Left lung (tissue), 4 donors: ENCODE measurements at regions not wholly inside any gene's neighbourhood (a gene's known extent, or its start where the extent isn't known, plus 50 kb on each side); places are given as distances from the start of the nearest gene placed in this dataset.

Experiments
- ATAC-seq: fragments of 200-7000 bp; cut with Tn5 transposase; one replicate; pipeline ENCODE4 v1.9.1; 2020; ENCODE audit warnings: moderate library complexity
- DNase-seq, 4 donors: peaks; one replicate each; pipeline ENCODE4 v3.0.0-alpha.2; 2013 to 2020
- H3K27ac ChIP-seq, 2 donors: fragments of 200-600 bp; sonication (generic) in 1 of 2; one replicate each; pipeline versions ENCODE4 v1.5.0 to v1.8.0; 2020 to 2021
- H3K27me3 ChIP-seq, 2 donors: fragments of 200-600 bp; sonication (generic) in 1 of 2; one replicate each; pipeline versions ENCODE4 v1.5.0 to v1.8.0; 2020 to 2021
- H3K36me3 ChIP-seq, 2 donors: fragments of 200-600 bp; sonication (generic) in 1 of 2; one replicate each; pipeline versions ENCODE4 v1.5.0 to v1.8.0; 2020 to 2021
- H3K4me1 ChIP-seq, 2 donors: fragments of 200-600 bp; one replicate each; pipeline ENCODE4 v1.8.0; 2021
- H3K4me3 ChIP-seq, 2 donors: fragments of 200-600 bp; sonication (generic) in 1 of 2; one replicate each; pipeline versions ENCODE4 v1.5.0 to v1.8.0; 2020 to 2021; ENCODE audit warnings: mild to moderate bottlenecking in 1 of 2
- H3K9me3 ChIP-seq, 2 donors: fragments of 200-600 bp; sonication (generic) in 1 of 2; one replicate each; pipeline versions ENCODE4 v1.5.0 to v1.8.0; 2020 to 2021
- intact Hi-C, 2 donors: fragments of 100-400 bp; cut with DNase I; formaldehyde crosslinking; loops; one replicate each; pipeline versions ENCODE4 v1.11.2 to v1.14.2; 2022
- TF ChIP-seq, protein P1 (sequence below), 2 donors: fragments of 200-600 bp; sonication (generic) in 1 of 2; IDR thresholded peaks; one replicate each; pipeline versions ENCODE4 v1.5.0 to v1.8.0; 2021; ENCODE audit warnings: antibody characterized with exemption in 2 of 2
- donor health status: DM: no; HTN: yes; CAD: no.
- donor health status: DM: no; HTN: no; CAD: no.

DNA sequence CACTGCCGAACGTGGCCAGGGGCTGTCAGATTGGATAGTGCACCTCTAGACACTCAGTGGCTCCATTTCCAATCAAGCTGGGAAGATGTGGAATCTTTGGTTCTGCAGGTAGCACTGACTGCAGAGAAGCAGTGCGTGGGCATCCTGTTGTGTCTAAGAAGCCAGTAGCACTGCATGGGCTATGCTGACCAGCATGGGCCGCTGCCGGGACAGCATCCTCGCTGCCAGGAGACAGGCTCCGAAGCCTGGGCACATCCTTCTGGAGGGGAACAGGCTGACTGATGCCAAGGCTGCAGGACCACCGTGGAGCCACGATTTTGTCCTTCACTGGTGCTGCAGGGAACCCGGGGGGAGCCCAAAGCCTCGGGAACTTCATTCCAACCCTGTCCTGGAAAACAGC, 649.4 kb downstream of the NPHP4 start:
- DNase-seq, result no peak

DNA sequence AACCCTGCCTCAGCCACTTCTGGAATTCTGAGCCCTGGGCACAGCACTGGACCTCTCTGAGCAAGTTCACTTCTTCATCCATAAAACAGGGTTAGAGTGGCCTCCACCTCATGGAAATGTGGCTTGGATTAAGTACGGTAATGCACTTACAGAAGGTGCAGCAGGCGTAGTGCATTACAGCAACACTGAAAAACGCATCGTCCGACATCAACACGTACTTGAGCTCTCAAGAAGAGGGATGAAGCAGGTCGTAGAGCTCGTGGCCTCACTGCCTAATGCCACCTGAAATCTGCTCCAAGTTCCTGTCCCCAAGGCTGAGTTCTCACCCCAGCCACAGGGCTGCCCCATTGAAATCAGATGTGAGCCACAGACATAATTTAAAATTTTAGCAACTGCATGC, 650.1 kb downstream of the NPHP4 start:
- ATAC-seq (no peak), DNase-seq (no peak)
- Histone ChIP-seq H3K27ac (no peak overlapping the region), H3K27me3 (no peaks in the 10 kb centered on the region), H3K9me3 (no peaks in the 10 kb centered on the region), H3K4me1 (no peaks in the 10 kb centered on the region), H3K4me3 (no peak overlapping the region), H3K36me3 (no peaks in the 10 kb centered on the region)
- TF ChIP-seq, protein P1, sequence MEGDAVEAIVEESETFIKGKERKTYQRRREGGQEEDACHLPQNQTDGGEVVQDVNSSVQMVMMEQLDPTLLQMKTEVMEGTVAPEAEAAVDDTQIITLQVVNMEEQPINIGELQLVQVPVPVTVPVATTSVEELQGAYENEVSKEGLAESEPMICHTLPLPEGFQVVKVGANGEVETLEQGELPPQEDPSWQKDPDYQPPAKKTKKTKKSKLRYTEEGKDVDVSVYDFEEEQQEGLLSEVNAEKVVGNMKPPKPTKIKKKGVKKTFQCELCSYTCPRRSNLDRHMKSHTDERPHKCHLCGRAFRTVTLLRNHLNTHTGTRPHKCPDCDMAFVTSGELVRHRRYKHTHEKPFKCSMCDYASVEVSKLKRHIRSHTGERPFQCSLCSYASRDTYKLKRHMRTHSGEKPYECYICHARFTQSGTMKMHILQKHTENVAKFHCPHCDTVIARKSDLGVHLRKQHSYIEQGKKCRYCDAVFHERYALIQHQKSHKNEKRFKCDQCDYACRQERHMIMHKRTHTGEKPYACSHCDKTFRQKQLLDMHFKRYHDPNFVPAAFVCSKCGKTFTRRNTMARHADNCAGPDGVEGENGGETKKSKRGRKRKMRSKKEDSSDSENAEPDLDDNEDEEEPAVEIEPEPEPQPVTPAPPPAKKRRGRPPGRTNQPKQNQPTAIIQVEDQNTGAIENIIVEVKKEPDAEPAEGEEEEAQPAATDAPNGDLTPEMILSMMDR (IDR thresholded peaks at IDR 0.05), result no peak
- intact Hi-C loops, result no loop called here

More for the DNA sequence above, 649.4 kb downstream of the NPHP4 start:
- ATAC-seq, result no peak
- H3K27ac ChIP-seq, result no peak overlapping the region
- H3K4me3 ChIP-seq, result no peak overlapping the region
- peaks cover 0 to 4% of the 10 kb centered on the region in 2 donors for H3K27me3 ChIP-seq
- TF ChIP-seq, protein P1 (IDR thresholded peaks at IDR 0.05), result no peak
- intact Hi-C loops, result no loop called here
- H3K36me3 ChIP-seq, result no peaks in the 10 kb centered on the region
- no peaks in the 10 kb centered on the region for H3K4me1 ChIP-seq
- H3K9me3 ChIP-seq, result no peaks in the 10 kb centered on the region

DNA sequence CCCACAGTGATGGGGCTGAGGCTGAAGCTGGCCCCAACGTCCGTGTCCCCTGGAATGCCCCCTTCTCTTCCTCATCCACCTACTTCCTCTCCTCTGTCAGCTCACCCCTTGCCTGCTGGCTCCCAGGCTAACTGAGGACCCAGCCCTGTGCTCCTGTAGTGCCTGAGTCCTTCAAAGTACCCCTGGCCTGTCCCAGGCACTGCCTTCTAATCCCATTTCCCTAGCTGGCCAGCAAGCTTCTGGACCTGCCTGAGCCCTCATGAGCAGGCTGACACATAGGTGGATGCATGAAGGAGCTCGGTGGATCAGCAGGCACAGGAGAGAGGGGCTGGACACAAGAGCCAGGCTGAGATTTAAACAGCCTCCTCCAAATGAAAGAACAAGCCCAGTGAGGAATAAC, 650.8 kb downstream of the NPHP4 start:
- Histone ChIP-seq H3K27ac (no peak overlapping the region), H3K9me3 (no peaks in the 10 kb centered on the region), H3K4me1 (no peaks in the 10 kb centered on the region), H3K4me3 (no peak overlapping the region), H3K36me3 (no peaks in the 10 kb centered on the region), H3K27me3 (no peaks in the 10 kb centered on the region)
- intact Hi-C loops, result no loop called here
- ATAC-seq, result no peak
- no peak for DNase-seq
- TF ChIP-seq, protein P1 (IDR thresholded peaks at IDR 0.05), result no peak

DNA sequence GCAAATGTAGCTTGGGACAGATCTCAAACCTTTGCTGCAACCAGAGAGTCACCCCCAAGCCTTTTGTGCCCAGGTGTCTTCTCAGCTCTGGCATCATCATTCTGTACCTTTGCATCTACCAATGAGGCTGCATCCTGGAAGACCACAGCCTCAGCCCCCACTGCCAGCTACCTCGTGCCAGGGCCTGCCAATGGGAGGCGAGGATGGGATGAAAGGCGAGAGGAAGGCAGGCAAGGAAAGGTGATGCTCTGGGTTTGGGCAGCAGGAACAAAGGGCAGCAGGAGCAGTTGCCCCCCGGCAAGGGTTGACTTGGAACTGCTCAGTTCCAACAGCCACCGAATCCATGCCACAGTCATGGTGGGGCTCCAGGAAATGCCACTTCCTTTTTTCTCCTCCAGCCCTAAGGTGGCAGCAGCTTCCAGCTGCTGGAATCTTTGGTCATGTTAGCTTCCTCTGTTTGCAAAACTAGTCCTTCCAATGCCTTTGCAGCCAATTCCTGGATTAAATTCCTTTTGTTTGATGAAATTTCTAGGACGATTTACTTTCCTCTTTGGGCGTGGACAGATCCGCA, 651.6 kb downstream of the NPHP4 start:
- H3K27me3 ChIP-seq, result no peaks in the 10 kb centered on the region
- H3K9me3 ChIP-seq, result no peaks in the 10 kb centered on the region
- no peak for ATAC-seq
- TF ChIP-seq, protein P1 (IDR thresholded peaks at IDR 0.05), result no peak
- H3K36me3 ChIP-seq, result no peaks in the 10 kb centered on the region
- H3K4me3 ChIP-seq, result no peak overlapping the region
- DNase-seq, result no peak
- intact Hi-C loops, result no loop called here
- H3K27ac ChIP-seq, result no peak overlapping the region
- H3K4me1 ChIP-seq, result no peaks in the 10 kb centered on the region

DNA sequence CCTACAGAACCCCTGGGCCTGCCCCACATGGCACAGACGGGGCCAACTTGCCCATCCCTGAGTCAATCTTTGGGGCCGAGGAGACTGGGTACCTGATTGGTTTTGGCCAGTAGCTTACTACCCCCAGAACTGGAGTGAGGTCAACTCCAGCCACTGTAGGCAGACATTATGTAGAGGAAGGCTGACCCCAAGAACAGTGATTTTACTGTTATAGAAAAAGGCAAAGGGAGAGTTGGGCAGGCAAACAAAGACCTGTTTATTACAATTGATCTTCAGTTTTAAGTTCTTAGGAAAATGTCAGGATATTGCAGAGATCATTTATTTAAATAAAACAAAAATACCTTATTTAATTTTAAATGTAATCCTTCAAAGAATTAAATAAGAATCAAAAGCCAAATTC, 653.8 kb downstream of the NPHP4 start:
- intact Hi-C loops, result no loop called here
- Histone ChIP-seq H3K4me3 (no peak overlapping the region), H3K36me3 (no peaks in the 10 kb centered on the region), H3K27ac (no peak overlapping the region), H3K27me3 (no peaks in the 10 kb centered on the region), H3K9me3 (no peaks in the 10 kb centered on the region), H3K4me1 (no peaks in the 10 kb centered on the region)
- no peak for DNase-seq
- no peak for ATAC-seq
- TF ChIP-seq, protein P1 (IDR thresholded peaks at IDR 0.05), result no peak
